Erythroblast (primary cell): ENCODE measurements at regions not wholly inside any gene's neighbourhood (a gene's known extent, or its start where the extent isn't known, plus 50 kb on each side); places are given as distances from the start of the nearest gene placed in this dataset.

ENCODE experiments used
- DNase-seq, 2 experiments: peaks; one replicate each; lab custom pipeline; 2025; lab: John Stamatoyannopoulos, UW
- GATA1 ChIP-seq: IDR thresholded peaks from 2 replicates; pipeline ENCODE4 v1.6.1; 2011; ENCODE audit warnings: low read depth, mild to moderate bottlenecking, control low read depth, low read length, moderate library complexity
- POLR2A ChIP-seq: IDR thresholded peaks from 2 replicates; pipeline ENCODE4 v1.6.1; 2011; ENCODE audit warnings: mild to moderate bottlenecking, low read length

GRCh38 chr17:65477600-65477999 is 83.8 kb downstream of the AXIN2 start:
- DNase-seq = no peak
- TF ChIP-seq POLR2A (no peak), GATA1 (no peak)

DNA sequence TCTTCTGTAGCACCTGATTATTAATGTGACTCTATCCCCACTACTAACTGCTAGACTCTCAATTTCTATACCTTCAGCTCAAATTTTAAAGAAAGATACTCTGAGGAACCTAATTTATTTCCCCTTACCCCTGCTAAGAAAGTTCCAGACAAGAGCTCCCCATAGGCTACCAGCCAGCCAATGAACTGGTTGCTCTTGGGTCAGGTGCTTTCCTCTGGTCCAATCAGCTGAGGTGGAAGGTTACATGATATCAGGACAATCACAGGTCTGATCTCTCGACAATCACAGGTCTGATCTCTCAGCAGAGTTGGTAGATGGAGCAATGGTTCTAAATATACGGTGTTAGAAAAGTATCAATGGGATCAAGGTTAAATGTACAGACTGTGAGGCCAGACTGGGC is 86.8 kb downstream of the AXIN2 start:
- DNase-seq = no peak
- TF ChIP-seq POLR2A (no peak), GATA1 (no peak)

GRCh38 chr17:65473985-65474384 is 87.5 kb downstream of the AXIN2 start:
- DNase-seq = no peak
- TF ChIP-seq POLR2A (no peak), GATA1 (no peak)

DNA sequence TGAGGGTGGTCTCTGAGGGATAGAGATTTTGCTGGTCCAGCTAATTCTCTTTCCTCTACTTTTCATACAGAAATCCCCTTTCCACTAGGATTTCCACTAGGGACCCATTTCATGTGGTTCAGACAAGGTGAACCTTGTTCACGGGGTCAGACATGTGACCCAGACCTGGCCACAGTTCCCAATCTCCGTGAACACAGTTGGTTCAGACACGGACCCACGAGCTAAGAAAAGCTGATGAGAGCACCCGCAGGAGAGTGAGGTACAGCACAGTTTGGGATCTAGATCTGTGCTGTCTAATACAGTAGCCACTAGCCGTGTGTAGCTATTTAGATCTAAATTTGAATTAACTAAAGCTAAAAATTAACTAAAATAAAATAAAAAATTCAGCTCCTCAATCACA is 88.1 kb downstream of the AXIN2 start:
- TF ChIP-seq GATA1 (no peak), POLR2A (no peak)

GRCh38 chr17:65472666-65473309 is 88.7 kb downstream of the AXIN2 start:
- no peak for DNase-seq
- TF ChIP-seq GATA1 = no peak
- TF ChIP-seq POLR2A = no peak

More for the DNA sequence above, 88.1 kb downstream of the AXIN2 start:
- DNase-seq = no peak

- DNase-seq = no peak
- TF ChIP-seq GATA1 (no peak), POLR2A (no peak)
Measured at GRCh38 chr17:65470783-65471182, 90.7 kb downstream of the AXIN2 start.

DNA sequence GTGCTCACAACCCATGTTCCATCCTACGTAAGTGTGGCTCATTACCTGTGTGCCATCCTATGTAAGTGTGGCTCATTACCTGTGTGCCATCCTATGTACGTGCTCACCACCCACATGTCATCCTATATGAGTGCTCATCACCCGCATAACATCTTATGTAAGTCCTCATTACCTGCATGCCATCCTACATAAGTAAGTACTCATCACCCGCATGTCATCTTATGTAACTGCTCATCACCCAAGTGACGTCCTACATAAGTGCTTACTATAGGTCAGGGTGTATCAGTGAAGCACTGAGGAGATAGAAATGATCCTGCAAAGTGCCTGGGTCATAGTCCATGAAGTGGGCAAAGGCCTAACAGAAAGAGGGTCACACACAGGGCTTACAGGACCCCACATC is 93.1 kb downstream of the AXIN2 start:
- TF ChIP-seq GATA1 = no peak
- TF ChIP-seq POLR2A = no peak
- DNase-seq = no peak

- DNase-seq = no peak
- TF ChIP-seq GATA1 = no peak
- TF ChIP-seq POLR2A = no peak
Measured at GRCh38 chr17:65467156-65467555, 94.3 kb downstream of the AXIN2 start.

- no peak for TF ChIP-seq GATA1
- no peak for TF ChIP-seq POLR2A
- DNase-seq = no peak
Measured at GRCh38 chr17:65466547-65466946, 94.9 kb downstream of the AXIN2 start.

- TF ChIP-seq POLR2A (no peak), GATA1 (no peak)
- no peak for DNase-seq
Measured at GRCh38 chr17:65463242-65463641, 98.2 kb downstream of the AXIN2 start.

DNA sequence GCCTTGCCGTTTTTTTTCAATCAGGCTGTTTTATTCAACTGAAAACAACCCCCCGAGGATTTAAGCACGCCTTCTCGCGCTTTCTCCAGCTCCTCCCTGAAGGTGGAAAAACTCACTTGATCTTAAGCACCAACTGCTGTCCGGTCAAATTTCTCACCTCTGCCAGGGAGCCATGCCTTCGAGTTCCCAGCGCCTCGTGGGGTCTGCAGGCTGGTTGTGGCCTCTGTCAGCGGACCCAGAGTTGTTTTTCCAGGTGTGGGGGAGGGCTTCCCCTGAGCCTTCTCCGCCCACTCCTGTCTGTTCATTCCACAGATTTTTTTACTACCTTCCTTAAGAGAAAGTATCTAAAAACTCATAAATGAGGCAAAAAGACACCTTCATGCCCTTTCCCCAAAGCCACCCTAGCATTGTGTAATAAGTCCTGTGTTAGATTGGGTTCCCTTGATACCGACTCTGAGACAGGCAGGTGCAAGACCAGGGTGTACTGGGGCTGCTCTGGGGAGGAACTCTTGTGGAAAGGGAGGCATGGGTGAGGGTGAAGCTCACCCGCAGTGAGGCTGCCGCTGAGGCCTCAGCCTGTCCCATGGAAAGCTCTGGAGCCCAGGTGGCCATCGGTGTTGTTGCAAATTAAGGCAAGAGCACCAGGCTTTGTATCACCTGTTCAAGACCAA is 101.6 kb downstream of the AXIN2 start:
- DNase-seq = no peak
- TF ChIP-seq POLR2A (no peak), GATA1 (no peak)

- no peak for TF ChIP-seq GATA1
- no peak for TF ChIP-seq POLR2A
- no peak for DNase-seq
Measured at GRCh38 chr17:65457635-65458257, 103.7 kb downstream of the AXIN2 start.

DNA sequence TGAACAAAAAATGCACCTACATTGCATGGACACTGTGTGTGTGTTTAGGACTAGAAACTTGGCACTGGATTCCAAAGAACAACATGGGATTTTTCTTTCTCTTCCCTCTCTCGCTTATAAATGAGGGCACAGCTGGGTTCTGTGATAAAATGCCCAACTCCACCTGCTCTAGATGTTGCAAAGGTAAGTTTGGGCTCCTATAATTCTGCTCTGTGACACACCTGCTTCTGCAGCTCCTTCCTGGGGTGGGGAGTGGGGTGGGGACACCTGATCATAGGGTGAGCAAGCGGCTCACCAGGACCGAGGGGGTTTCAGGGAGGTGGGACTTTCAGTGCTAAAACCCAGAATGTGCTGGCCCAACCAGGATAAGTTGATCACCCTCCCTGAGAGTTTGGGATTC is 104.3 kb downstream of the AXIN2 start:
- no peak for DNase-seq

DNA sequence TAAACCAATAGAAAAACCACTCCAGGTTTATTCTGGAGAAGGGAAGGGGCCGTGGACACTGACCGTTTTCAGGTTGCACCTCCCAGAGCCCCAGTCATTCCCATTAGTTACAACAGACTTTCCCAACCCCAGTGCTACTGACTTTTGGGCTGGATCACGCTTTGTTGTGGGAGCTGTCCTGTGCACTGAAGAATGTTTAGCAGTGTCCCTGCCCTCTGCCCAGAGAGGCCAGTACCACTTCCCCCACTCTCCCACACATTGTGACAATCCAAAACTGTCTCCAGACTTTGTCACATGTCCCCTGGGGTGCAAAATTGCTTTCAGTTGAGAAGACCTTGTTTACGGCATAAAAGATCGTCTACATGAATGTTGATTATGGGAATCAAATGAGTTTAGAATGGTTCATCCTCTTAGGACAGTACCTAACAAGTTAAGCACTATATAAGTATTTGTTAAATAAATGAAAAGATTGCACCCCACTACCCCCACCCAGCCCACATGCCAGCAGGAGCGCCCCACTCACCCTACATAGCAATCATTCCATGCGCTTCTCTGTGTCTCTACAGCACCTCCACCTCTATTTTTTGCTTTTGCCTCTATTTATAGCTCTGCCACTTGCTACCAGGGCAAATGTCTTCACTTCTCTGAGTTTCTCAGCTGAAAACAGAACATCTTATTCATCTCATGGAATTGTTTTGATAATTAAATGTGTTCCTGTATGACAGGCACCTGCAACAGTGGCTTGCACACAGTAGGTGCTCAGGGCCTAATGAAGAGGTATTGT is 104.9 kb downstream of the AXIN2 start:
- no peak for TF ChIP-seq POLR2A
- no peak for TF ChIP-seq GATA1
- no peak for DNase-seq

More for the DNA sequence above, 104.3 kb downstream of the AXIN2 start:
- no peak for TF ChIP-seq POLR2A
- TF ChIP-seq GATA1 = no peak
